GM19438 (cell line): ENCODE measurements at regions not wholly inside any gene's neighbourhood (a gene's known extent, or its start where the extent isn't known, plus 50 kb on each side); places are given as distances from the start of the nearest gene placed in this dataset.

ENCODE experiments used
- ATAC-seq: cut with Tn5 transposase; IDR thresholded peaks from one replicate; pipeline ENCODE4 v1.9.1; 2021; ENCODE audit warnings: low read depth; ENCODE audit not compliant: unreplicated experiment

DNA sequence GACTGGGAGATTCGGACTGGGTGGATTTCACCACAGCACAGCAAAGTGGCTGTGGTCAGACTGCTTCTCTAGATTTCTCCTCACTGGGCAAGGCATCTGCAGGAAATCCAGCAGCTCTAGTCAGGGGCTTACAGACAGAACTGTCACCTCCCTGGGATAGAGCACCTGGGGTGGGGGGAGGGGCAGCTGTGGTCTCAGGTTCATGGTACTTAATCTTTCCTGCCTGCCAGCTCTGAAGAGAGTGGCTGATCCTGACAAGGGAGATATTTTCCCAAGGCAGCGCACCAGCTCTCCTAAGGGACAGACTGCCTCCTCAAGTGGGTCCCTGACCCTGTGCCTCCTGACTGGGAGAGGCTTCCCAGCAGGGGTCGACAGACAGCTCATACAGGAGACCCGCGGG is 212.8 kb upstream of the KLF12 start:
- no peak for ATAC-seq

DNA sequence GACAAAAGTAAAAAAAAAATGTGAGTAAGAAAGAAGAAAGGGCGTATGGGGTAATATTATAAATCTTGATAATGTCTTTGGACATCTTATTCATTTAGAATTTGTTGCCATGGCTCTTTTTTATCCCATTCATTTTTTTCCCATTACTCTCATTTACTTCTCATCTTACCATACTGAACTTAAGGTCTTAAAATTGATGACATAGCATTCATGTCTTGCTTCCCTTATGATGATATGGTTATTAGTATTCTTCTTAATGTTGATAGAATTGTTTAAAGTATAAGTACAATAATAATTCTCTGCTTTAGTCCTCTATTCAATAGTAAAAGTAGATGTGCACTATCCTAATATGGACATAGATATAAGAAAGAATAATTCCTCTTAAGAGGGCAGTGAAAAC is 204.1 kb upstream of the KLF12 start:
- no peak for ATAC-seq

DNA sequence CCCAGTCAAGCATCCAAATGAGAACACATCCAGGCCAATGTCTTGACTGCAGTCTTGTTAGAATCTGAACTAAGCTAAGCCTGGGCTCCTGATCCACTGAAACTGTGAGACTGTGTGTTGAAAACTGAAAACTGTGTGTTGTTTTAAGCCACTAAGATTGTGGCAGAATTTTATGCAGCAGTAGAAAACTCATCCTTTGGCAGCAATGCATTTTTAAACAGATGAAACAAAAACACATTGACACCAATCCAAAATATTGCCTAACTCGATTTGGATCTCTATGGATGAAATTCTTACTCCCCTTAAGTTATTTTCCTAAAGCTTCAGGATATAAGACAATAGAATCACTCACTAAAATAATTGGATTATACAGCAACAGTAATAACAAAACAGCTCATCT is 202.3 kb upstream of the KLF12 start:
- no peak for ATAC-seq

DNA sequence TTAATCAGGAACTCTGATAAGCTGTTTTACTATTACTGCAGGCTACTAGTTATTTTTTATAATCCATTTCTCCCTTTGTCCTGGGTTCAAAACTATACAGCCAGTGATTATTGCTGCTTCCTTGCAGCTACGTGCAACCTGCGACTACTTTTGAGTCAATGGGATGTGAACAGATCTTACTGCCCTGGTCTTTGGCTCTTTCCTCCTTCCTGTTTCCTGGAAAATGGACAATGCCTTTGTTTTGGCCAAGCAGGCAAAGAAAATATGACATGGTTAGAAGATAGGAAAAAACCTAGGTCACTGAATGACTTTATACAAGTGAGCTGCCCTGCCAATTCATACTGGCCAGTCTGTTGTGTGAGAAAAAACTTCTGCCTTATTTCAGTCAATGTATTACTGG is 201.2 kb upstream of the KLF12 start:
- ATAC-seq = no peak

DNA sequence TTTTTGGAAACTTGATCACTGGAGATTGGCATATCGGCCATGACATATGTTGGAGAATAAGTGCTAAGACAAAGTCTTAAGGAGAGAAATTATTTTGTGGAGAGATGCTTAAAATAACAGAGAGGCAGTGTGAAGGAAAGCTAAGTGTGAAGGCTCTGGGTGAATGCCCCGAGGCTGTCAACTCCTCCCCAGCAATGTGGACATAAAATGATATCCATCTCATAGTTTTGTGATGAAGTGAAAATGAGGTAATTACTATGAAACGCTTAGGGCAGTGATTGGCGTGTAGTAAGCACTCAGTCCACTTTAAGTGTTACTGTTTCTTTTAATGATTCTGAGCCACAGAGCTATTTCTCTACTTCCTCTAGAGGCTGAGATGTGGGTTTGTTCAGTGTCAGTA is 195.8 kb upstream of the KLF12 start:
- ATAC-seq = no peak

DNA sequence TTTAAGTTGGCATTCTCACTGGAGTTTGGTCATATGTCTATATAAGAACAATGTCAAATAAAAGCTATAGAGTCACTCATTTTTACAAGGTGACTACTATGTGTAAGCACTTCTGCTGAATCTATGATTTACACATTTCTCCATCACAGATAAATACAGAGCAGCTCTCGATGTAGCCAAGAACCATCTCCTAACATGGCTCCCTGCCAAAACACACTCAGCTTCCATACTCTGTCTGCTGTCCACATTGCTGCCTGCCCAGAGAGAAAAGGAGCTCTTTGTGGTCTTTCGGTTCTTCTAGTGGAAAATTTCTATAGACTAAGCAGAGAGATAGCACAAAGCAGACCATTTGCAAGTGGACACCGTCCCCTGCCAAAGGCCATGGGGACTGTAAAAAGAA is 190.9 kb upstream of the KLF12 start:
- no peak for ATAC-seq

DNA sequence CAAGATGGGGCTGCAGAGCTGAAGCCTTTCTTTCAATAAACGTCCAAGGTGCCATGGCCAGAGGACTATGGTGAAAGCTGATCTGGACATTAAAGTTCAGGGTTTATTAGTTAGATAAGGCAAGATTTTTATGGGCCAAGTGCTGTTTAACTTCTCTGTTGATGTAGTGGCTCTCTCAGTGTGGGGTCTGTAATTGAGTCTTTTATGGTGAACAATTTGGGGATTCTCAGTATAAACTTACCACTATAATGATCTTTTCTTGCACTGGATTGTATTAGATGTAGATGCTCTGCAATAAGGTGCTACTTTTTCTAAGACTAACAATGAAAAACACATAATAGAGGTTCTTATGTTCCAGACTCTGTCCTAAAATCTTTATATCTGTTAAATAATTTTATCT is 190.1 kb upstream of the KLF12 start:
- no peak for ATAC-seq

DNA sequence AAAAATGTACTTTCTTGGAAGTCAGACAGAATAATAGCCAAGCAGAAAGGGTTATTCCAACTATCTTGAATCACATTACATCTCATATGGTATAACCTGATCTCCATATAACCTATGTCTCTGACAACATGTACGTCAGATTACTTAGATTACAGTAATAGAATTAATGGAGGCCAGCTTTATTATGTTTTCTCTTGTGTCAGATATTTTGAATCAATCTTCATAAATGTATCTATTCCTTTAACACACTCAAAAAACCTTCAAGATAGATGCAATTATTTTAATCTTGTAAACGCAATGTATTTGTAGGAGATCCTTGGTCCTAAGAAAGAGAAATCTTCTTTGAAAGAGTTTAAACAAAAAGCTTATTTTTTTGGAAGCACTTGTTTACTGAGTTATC is 188.4 kb upstream of the KLF12 start:
- no peak for ATAC-seq

DNA sequence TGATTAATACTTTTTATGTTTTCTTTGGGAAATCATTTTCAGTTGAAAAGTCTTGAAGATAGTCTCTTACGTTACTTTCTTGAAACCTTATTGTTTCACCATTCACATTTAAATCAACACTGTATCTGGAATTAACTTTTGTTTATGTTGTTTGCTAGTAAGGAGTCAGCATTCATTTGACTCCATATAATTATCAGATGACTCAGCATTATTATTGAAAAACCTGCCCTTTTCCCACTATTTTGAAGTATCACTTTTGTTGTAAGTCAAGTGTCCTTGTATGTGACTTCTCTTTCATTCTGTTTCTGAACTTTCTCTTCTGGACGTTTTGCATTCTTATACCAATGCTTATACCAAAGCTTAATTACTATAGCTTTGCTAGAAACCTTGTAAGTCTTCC is 186.1 kb upstream of the KLF12 start:
- no peak for ATAC-seq

DNA sequence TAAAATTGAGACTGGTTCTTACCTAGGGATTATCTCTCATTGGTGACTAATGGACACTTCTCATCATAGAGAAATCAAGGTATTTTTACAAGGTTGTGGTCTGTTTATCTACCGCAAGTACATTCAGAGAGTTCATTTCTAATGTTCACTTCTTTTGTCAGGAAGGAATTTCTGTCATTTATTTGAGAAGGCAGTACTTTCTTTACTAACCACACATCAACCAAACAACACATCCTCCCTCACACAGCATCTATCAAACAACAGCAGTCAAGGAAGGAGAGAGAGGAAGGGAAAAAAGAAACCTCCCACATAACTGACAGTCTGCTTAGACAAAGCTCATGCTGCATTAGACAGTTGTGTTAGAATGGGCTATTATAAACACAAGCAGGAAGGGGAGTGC is 182.3 kb upstream of the KLF12 start:
- no peak for ATAC-seq

DNA sequence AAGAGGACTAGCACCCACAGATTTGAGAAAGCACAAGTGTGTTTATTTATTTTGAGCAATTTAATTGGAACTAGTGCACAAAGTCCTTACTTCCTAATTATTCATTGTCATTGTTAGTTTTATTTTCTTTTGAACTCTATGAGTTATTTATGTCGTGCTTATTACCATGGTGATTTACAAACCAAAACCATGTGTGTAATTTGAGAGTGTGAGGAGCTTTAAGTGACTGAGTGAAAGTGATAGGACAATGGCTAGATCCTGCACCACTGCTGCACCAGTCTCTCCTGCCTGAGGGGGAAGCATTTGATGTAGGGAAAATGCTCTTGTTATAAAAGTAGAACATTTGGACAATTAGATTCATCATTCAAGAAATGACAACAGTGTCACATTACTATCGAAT is 172.3 kb upstream of the KLF12 start:
- no peak for ATAC-seq

DNA sequence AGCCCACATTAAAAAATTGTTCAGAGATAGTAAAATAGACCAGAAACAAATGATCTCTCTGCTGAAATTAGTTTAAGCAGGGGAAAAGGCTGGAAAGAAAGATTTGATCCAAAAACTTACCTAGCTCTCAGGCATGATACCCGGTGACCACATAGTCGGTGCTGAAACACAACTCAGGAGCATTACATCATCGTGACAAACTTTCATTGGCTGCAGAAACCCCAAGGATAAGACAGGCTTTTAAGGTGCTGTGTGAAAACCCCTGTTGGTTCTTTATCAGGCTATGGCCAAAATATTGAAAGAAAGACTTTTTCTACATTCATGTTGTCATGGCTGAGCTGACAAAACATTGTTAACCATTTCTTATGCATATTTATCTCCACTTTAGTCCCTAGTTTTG is 171.7 kb upstream of the KLF12 start:
- no peak for ATAC-seq

DNA sequence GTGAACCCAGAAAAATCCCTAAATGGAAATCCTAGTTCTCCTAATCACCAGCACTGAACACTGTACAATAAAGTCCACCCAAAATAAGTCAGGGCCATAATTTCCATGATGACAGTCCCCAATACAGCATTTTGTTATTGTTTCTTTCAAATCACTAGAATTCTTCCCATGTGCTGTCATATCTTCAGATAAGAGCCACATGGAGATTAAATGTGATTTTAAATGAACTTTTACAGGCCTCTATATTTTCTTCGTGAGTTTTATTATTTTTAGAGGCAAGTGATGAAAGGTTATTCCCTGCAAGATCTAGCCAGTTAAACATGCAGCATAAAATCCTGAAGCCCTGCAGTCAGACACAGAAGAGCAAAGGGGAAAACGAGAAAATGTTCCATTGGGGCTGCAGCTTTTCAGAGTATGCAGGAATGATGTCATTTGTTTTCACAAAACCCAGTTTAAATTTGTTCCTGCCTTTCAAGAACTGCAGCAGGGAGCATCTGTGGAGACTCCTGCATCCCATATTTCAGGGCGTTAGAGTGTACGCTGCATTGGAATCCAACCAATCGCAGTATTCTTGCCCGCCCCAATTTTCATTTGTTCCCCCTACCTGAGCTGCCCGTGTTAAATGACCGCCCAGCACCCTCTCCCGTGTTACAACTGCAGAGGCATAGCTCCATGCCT is 167.2 kb upstream of the KLF12 start:
- no peak for ATAC-seq

DNA sequence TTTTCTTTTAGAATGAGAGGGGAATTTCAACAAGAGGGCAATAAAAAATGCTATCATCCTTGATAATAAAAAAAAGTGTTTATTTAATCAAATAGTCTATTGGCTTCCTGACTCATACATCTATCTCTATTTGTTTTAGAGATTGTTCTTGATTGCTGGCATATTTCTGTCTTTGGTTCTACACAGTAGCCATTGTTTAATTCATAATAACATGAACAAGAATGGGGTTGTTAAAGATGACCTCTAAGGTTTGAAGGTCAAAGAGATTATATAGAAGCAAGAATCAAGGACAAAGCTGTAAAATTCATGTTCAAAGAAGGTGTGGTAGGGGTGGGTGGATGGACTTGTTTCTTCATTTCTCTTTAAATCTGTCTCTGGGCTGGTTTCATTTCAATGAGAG is 166.0 kb upstream of the KLF12 start:
- ATAC-seq = no peak

DNA sequence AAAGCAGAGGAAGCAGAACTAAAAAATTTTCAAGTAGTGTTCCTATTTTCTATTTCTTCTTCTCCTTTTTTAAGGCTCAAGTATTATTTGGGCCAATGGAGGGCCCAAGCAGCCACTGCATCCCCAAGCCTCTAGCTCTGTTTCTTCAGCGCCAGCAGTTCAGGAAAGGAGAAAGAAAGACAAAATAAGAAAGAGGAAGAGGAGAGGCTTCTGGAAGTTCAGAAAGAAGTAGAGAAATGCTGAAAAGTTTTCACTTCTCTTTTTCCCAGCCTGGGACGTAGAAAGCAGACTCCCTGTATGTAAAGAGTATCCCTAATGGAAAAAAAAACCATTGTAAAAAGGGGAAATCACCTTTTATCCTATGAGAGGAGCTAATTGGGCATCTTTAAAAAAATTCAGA is 165.5 kb upstream of the KLF12 start:
- ATAC-seq = no peak

DNA sequence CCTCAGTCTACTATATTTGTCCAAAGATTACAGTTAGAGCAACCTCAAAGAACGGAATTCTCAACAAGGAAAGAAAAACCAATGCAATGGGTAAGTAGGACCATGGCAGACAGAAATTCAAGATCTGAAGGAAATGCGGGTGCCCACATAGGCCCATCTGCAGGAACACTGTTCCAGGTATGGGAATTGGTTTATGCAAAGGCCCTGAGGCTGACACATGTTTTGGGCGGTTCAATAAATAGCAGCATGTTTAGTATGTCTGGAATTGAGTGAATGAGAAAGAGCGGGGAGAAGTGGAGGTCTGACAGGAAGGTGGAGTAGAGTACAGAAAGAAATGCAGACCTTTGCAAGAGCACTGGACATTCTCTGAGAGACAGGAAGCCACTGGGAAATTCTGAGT is 164.7 kb upstream of the KLF12 start:
- no peak for ATAC-seq

DNA sequence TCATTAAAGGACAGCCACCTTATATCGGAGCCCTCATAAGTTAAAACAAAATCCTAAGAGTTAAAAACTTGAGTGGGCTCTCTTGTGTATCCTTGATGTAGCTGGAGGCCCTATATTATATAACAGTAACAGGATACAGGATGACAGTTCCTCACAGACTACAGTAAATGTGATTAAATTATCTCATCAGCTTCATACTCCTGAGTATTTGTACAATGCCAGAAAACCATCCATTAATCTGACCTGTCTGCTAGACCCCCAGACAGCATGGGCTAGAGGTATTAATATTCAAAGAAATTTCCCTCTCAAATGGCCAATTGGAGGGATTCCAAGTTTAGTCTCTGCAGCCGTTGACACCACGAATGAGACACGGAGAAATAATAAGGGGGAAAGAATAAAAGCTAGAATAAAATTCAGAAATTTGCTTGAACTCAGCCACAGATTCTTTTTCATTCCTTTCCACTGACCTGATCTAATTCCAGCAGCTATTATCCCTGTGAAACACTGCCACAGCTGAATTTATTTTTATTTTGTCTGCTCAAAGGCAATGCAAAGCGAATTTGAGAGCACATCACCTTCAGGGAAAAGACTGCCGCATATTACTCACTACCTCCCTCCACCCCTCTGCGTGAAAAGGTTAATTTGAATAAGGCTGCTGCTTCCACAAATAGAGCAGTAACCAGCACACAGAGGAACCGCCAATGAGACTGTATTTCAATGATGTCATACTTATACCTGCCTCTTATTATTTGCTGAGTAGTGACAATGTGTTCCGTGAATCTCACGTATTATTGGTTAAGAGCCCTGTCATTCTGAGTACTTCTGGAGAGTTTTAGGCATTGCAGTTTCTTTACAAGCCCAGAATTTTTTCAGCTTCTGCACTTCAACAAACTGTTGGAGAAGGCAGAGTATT is 155.9 kb upstream of the KLF12 start:
- peak; percentile 42 for ATAC-seq

DNA sequence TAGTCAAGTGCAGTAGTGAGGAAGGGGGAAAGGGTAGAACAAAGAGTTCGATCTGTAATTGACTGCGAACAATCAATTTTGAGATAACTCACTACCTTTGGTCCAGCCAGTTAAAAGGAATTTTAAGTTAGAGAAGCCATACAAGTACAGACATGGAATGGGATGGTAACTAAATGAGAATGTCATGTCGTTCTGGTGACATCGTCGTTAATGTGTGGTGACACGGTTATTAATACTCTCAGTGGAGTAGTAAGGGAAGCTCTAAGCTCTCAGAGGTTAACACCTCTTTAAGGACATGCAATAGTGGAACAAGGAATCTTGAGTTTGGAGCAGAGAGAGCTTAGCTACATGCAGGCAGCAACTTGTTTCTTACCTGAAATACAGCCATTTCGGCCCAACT is 154.9 kb upstream of the KLF12 start:
- no peak for ATAC-seq

DNA sequence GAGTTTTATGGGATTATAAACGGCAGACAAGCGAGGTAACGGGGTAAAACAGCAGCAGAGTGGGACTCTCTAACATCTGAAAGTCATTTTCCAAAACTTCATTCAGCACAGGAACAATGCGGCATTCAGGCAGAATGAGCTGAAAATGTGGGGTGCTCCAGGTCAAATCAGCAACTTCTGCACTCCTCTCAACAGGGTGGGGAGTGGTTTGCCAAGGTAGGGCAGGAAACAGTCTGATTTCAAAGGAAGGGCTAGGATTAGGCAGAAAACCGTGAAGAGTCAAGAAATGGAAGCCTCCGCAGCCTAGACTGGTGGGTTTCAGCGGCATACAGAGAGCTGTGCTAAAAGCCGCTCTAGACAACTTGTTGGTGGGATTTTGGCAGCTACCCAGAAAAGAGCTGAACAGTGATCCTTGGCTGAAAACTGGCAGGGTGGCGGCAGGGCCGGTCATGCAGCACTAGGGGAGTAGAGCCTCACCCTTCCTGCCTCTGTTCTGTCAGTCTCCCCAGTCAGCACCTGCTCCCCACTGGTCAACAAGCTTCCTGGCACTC is 154.2 kb upstream of the KLF12 start:
- ATAC-seq = no peak

DNA sequence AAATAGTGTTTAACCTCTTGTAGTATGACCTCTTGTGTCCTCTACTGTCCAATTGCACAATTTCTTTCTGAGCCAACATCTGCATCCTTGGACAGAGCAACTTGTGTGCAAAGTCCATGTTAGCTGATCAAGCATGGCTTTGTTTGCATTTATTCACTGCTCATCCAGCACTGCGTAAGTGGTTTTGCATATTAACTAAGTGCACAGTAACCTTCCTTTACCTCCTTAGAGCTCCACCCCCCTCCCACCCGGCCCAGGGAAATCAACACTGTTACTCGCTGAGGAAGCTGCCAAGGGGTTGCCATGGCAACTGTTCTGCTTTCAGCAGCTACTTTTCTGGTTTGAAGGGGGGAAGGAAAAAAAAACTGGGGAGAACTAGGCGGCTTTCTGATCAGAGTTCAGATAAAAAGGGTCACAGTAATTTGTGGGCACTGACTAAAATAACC is 153.5 kb upstream of the KLF12 start:
- no peak for ATAC-seq

DNA sequence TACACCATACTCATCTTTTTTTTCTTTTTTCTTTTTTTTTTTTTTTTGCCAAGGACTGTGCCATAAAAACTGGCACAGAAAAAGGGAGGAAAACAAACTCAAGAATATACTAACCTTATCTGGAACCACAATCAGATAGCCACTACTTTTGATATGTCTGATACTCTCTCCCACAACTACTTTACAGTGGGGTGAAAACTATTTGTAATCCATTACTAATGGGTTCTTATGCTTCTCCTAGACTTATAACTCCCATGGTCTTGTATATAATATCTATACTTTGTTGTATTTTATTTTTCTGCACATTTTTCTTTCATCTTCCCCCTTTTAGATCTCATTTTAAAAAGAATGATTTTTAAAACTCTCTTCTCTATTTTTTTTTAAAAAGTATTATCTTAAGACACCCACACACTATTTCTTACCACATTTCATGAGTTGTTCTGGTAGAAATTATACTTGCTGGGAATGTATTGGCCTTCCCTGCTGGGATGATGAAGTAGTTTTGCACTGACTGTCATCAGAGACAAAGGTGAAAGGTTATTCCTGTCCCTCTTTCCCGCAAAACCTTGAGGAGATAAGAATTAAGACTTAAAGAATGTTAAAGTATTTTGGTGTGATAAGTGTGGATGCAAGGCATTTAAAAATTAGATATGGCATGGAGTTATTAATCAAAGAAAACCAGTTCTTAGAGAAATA is 146.7 kb upstream of the KLF12 start:
- ATAC-seq = no peak
